ENCODE measurements at regions not wholly inside any gene's neighbourhood (a gene's known extent, or its start where the extent isn't known, plus 50 kb on each side); places are given as distances from the start of the nearest gene placed in this dataset.
"Not testable (repeated sequence)": the region's sequence is repeated elsewhere in the genome, so short reads cannot be mapped to it uniquely, and the experiment has no call there.

DNA sequence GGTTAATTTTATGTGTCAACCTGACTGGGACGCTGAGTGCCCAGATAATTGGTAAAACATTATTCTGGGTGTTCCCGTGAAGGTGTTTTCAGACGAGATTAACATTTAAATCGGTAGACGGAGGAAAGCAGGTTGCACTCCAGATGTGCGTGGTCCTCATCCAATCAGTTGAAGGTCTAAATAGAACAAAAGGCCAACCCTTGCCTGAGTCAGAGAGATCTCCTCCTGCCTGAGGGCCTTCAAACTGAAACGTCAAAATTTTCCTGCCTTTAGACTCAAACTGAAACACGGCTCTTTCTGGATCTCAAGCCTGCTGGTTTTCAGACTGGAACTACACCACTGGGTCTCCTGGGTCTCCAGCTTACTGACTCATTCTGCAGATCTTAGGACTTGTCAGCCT, 70.9 kb downstream of the NPIPA5 start:
- not testable (repeated sequence) for DNase-seq

DNA sequence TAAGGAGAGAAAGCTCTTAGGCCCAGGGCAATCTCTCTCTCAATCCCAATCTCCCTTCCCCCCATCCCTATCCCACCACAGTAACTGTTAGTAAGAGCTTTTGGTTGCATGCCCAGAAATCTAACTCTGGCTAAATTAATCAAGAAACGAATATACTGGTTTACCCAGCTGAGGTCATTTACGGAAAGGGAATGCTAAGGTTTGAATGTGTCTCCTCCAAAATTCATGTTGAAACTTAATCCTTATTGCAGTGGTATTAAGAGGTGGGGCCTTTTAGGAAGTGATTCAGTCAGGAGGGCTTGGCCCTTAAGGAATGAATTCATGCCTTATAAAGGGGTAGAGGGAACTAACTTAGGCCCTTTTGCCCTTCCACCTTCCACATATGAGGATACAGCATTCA, 72.2 kb downstream of the NPIPA5 start:
- DNase-seq = not testable (repeated sequence)

DNA sequence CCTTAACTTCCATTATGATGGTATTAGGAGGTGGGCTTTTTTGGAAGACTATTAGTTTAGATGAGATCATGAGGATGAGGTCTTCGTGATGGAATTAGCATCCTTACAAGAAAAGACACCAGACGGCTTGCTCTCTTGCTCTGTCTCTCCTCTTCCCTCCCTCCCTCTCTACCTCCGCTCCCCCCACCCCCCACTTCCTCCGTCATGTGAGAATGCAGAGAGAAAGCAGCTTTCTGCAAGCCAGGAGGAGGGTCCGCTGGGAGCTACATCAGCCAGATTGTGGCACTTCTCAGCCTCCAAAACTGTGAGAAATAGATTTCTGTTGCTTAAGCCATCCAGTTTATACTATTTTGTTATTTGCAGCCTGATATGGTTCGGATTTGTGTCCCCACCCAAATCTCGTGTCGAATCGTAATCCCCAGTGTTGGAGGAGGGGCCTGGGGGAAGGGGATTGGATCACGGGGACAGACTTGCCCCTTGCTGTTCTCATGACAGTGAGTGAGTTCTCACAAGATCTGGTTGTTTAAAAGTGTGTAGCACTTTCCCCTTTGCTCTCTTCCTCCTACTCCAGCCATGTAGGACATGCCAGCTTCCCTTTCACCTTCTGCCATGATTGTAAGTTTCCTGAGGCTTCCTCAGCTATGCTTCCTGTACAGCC, 74.3 kb downstream of the NPIPA5 start:
- DNase-seq = not testable (repeated sequence)

DNA sequence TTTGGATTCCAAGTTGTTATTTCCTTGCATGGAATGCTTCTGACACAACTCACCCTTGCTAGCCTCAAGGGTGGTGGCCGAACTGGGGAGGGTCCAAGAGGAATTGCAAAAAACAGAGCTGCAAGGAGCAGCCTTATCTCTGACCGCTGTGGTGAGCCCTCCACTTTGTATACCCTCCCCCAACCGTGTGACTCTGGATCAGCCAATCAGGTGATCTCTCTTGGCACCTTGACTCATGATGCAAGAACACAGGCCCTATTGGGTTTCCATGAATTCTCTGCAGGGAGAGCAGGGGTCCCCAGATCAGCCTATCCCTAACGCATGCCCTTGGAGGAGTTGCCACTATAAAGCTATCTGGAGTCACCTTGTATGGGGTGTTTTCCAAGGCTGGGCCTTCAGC, 81.0 kb downstream of the NPIPA5 start:
- DNase-seq = not testable (repeated sequence)

DNA sequence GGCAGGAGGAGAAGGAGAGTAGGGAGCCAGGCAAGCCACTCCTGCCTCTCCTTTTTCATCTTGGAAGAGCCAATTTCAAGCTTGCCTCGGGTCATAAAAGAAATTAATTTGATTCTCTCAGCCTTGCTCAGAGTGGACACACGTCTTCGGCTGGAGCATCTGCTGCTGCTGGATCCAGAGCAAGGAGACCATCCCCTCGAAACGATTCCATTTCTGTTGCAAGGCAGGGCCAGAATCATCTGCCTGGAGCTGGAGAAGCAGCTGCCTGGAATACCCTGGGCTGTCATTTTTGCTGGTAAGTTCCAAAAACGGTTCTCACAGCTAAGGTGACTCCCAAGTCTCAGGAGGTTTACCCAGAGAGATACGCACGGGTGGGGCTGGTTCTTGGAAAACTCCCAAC, 103.3 kb downstream of the NPIPA5 start:
- not testable (repeated sequence) for DNase-seq

DNA sequence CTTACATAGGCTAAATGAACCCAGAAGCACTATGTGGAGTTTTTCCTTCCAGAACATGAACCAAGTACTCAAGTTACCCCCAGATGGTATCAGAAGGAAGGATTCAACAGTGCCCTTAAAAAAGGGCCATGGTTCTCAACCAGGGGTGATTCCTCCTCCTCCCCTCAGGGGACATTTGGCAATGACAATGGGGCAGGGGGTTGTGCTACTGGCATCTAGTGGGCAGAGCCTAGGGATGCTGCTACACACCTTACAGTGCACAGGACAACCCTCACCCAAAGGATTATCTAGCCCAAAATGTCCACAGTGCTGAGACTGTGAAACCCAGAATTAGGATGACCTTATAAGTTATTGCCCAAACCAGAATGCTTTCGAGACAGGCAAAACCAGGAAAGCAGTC, 104.1 kb downstream of the NPIPA5 start:
- DNase-seq = not testable (repeated sequence)

DNA sequence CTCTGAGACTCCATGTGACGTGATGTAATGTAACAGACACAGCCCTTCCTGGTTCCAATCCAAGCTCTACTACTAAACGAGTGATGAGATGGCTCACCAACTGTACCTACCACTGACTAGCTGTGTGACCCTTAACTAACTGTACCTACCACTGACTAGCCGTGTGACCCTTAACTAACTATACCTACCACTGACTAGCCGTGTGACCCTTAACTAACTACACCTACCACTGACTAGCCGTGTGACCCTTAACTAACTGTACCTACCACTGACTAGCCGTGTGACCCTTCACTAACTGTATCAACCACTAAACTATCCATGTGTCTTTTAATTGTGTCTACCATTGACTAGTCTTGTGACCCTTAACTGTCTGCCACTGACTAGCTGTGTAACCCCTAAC, 111.2 kb downstream of the NPIPA5 start:
- not testable (repeated sequence) for DNase-seq

DNA sequence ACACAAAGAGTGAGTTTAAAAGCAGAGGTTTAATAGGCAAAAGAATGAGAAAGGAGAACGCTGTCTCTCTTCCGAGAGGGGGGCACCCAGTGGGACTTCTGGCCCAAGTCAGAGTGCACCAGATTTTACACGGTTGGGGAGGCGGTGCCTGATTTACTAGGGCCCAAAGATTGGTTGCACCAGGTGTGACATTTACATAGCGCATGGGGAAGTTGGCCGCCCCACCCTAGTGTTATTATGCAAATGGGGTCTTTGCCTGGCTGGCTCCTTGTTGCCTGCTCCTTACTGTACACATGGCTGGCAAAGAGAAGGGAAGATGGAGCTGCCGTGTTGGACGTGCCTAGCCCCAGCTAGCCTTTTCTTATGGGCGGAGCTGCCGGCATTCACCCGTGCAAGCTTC, 115.9 kb downstream of the NPIPA5 start:
- DNase-seq = not testable (repeated sequence)

DNA sequence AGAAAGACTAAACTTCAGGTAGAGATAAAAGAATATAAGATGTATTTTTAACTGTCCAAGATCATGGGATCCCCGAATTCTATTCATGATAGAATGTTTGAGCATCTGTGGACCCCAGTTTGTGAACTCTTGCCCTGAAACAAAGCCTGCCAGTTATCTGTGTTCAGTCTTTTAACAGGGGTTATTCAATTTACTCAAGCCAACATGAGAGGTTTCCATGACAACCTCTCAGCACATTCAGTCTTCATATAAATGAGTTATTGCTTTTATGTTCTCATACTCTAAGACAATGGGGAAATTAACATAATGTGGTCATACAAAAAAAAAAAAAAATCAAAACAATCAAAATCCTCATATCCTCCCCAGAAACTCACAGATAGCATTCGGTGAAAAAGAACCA, 130.1 kb downstream of the NPIPA5 start:
- not testable (repeated sequence) for DNase-seq

DNA sequence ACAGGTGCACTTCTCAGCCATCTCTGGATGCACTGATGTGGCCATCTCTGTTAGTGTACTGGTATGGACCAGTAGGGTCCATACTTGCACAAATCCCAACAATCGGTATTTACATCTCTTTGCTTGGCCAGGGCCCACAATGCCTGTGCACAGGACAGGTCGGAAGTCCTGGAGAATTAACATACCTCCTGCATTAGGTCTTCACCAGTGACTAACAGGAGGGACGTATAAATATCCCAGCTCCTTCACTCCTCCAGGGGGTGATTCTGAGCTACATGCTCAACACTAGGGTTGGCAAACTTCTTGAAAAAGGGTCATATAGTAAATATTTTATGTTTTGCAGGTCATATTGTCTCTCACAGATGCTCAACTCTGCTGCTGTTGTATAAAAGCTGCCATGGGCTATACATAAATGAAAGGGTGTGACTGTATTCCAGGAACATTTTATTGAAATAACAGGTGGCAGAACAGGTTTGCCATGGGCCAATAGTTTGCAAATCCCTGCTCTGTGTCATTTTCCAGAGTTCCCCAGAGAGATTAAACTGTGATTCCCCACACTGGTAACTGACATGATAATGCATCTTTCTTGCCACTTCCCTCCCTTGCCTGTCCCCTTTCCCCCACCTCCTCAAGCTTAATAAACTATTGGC, 141.3 kb downstream of the NPIPA5 start:
- not testable (repeated sequence) for DNase-seq

DNA sequence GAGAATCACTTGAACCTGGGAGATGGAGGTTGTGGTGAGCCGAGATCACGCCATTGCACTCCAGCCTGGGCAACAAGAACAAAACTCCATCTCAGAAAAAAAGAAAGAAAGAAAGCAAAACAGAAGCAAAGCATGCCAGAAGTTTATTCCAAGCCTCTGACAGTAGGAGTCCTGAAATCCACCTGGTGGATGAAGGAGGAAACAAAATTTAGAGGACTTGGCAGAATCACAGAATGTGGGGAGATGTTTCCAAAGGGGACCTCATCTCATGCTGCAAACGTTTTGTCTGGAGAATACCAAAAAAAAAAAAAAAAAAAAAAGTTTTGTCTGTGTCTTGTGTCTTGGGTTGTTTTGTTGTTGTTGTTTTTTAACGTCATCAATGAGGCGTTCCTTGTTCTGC, 141.1 kb upstream of the RRN3 start:
- DNase-seq = not testable (repeated sequence)

DNA sequence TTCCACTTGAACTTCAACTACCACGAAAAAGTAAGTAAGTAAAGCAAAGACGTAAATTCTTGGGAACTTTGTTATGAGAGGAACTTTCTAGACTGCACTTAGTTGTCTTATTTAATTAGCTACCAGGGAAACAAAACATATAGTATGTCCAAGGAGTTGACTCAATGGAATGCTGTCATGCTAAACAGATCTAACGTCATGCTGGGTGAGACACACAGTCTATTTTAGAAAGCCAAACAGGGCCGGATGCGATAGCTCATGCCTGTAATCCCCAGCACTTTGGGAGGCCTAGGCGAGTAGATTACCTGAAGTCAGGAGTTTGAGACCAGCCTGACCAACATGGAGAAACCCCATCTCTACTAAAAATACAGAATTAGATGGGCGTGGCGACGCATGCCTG, 140.6 kb upstream of the RRN3 start:
- not testable (repeated sequence) for DNase-seq

DNA sequence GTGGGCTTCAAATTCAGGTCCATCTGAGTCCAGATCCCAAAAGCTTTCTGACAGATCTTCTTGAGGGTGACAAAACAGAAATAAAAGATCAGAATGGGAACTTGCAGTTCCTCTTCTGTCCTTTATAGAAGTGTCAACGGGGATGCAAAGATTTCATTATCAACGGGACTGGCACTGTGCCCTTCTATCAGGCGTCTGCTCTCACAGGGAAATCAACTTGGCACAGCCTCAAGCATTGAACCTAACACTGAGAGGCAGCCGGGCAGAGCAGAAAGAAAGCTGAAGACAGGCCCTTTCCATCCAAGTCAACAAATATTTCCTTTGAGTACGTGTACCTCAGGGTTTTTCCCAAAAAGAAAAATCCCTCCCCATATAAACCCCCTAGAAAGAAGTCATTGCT, 136.4 kb upstream of the RRN3 start:
- DNase-seq = not testable (repeated sequence)

DNA sequence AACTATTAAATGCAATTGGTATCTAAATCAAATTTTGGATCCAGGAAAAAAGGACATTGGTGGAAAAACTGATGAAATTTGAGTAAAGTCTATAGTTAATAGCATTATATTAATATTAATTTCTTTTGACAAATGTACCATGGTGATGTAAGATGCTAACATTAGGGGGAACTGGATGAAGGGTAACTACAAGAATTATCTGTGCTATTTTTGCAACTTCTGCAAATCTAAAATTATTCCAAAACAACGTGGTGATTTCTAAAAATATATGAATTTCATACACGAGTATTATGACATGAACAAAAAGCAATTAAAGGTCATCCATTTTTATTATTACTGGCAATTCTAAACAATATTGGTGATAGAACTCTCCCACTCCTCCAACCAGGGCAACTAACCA, 135.6 kb upstream of the RRN3 start:
- DNase-seq = not testable (repeated sequence)

DNA sequence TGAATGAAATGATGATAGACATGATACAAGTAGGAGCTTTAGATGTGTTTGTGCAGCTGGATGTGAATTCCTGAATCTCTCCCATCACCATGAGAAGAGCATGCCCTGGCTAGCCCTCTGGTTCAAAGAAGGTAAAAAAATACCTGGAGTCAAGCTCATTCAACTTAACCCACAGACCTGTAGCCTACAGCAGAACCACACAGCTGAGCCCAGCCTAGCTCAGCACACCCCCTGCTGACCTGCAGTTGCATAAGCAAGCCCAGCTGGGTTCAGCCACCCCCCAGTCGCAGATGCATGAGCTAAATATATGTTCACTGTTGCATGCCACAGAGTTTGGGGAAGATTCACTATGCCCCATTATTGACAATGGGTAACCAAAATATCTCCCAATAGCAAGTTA, 130.6 kb upstream of the RRN3 start:
- not testable (repeated sequence) for DNase-seq

DNA sequence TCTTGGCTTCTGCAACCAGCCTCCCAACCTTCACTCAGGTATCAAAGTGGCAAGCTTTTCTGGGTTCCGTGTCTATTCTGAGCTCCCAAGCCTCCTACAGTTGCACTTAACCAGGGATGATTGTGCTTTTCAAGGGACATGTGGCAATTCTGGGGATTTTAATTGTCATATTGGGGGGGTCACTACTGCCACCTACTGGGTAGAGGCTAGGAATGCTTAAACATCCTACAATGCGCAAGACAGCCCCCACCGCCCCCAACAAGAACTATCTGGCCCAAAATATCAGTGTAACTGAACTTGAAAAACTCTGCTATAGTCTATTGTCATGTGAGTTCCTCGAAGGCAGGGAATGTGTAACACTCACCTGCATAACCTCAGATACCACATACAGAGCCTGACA, 129.3 kb upstream of the RRN3 start:
- DNase-seq = not testable (repeated sequence)

DNA sequence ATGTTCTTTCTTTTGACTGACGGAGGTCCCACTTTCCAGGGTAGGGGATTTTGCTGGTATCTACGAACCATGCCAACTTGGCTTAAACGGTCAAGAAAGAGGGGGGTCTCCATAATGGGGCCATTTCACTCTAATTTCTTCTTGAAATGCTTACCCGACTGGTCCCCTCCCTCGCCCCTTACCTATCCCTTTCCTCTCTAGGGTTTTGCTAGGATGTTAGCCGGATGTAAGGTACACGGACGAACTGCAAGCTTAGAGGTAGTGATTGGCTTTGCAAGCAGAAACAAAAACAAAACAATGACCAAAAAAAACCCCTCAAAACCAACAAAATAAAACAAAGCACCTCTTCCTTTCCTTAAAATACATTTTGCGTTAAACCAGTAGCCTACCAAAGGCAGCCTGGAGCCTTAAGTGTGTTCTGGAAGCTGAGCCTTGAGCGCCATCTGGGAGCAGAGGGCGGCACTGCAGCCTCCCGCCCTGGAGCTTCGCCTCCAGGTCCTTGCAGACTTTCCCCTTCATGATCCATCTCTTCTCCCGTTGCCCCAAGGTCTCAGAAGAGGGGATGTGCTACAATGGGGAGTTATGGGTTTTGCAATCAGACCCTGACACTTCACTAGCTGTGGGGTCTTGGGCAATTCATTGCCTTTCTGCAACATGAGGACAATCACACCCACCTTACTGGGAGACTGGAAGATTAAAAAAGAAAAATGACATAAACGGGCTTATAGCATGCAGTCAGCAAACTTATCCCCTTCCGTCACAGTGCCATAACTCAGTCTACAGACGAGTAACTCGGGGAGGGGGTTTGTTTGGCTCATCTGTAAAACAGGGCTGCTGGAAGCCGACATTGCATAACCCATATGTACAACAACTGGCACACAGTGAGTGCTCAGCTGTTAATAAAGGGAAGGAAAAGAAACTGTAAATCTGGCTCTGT, 125.9 kb upstream of the RRN3 start:
- peak in 2 of 14 donors; percentile 2 to 3 for DNase-seq

DNA sequence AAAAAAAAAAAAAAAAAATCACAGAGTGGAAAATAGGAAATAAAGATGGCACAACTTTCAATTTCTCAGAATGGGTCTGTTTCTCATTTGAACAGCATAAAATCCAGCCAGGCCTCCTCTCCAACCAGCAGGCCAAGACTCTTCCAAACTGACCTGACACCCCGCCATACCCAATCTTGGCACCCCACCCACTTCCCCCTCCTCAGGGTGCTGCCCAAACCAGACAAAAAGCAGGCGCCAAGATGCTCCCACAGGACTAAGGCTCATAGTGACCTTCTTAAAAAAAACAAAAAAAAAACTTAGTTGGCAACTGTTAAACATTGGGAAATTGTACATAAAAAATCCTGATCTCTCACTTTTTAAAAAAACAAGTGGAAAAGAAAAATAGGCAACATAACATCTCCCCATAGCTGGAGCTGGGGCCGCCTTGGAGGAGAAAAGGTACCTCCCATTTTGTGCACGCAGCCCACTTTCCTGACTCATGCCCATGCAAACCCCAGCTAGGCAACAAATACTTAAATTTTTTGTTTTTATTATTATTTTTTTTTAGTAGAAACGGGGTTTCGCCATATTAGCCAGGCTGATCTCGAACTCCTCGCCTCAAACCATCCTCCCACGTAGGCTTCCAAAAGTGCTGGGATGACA, 124.9 kb upstream of the RRN3 start:
- not testable (repeated sequence) for DNase-seq

DNA sequence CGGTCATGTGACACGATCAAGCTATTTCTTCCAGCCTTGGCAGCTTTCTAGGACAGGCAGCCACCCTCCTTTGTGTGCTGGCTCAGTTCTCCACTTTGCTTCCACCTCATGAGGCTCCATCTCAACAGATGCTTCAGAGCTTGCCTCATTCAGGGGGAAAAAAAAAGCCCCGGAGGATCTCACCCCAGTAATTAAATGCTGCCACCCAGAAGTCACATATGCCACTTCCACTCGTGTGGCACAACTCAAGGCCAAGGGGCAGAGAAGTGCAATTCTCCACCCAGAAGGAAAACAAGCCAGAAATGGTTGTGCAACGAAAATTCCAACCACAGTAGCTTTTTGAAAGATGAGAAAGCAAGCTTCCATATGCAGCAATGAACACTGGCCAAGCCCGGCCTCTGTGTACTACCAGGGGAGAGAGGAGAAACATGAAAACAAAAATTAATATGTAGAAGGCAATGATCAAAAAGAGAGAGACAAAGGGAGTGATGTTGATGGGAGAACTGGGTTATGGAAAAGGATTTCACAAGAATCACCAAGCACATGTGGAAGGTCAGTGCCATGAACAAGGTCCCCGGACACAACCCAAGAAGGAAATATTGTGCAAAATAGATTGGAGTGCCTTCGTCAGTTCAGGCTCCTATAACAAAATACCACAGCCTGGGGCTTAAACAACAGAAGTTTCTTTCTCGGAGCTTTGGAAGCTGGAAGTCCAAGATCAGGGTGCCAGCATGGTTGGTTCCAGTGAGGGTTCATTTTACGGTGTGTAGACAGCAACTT, 113.3 kb upstream of the RRN3 start:
- not testable (repeated sequence) for DNase-seq

DNA sequence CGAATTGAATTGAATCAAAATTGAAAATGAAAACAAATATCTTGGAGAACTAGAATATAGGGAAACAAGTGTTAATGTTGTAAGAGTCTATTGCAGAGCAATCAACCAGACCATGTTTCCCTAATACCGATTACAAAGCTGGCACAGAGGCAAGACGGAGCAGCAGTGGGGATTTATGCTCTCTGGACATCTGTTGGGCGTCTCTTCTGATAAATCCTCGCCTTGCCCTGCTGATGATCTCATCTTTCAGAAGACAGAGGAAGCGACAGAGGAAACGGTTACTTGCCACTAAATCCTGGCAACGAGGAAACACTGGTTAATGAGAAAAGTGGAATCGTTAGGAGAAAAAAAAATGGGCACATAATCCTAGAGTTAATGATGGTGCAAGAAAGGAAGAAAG, 112.4 kb upstream of the RRN3 start:
- DNase-seq = not testable (repeated sequence)

DNA sequence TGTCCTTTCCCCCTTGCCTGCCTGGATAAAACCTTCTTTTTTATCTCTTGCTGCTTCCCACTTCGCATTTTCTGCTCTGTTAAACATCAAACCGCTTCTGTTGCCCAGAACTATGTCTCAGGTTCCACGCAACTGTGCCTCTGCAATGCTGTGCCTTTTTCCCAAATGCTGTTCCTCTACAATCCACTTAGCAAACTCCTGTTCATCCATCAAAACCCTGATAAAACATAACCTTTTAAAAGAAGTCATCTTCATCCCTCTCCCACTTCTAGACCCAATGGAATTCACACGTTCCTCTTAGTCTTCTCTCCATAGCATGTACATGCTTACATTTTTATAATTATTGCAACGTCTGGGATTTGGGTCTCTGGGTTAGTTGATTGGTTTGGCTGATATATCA, 111.9 kb upstream of the RRN3 start:
- not testable (repeated sequence) for DNase-seq

DNA sequence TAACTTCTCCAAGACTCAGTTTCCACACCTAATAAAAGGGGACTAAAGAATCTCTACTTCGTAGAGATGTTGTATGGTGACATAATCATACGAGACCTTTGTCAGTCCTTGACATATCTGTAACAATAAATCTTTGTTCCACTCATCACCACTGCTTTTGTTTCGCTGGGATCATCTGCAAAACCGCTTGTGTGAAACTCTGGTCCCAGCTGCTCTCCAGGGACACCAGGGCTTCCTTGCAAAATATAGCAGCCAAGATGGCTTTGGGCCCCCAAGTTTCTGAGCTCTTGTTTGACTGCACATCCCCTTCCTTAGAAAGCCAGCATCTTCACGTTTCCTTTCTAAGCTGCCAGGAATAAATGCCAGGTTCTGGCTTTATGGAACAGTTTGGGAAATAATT, 110.5 kb upstream of the RRN3 start:
- DNase-seq = not testable (repeated sequence)

Measured in C1 segment of cervical spinal cord (tissue), 14 donors.